Lower leg skin (tissue), 4 donors: ENCODE measurements at regions not wholly inside any gene's neighbourhood (a gene's known extent, or its start where the extent isn't known, plus 50 kb on each side); places are given as distances from the start of the nearest gene placed in this dataset.

Experiments used
- DNase-seq, 2 donors: peaks; one replicate each; pipeline ENCODE4 v3.0.0-alpha.2; 2019; ENCODE audit warnings: low spot score in 2 of 2
- H3K4me3 ChIP-seq: fragments of 200-600 bp; sonication (generic); 2 replicates; pipeline ENCODE4 v1.5.1; 2017; ENCODE audit warnings: mild to moderate bottlenecking, low read depth; ENCODE audit not compliant: poor library complexity, severe bottlenecking
- POLR2A ChIP-seq, 2 donors: fragments of 450-650 bp; IDR thresholded peaks; one replicate each; pipeline ENCODE4 v1.6.1; 2016 to 2017; ENCODE audit warnings: antibody characterized with exemption in 2 of 2, mild to moderate bottlenecking in 1 of 2, moderate library complexity in 1 of 2
- WGBS, 2 donors: methylation state at CpG; one replicate each; pipeline ENCODE4 v1.1.5; 2018; 5-methylcytosine and 5-hydroxymethylcytosine counted together
- intact Hi-C: fragments of 100-400 bp; cut with DNase I; formaldehyde crosslinking; loops from one replicate; pipeline ENCODE4 v1.15.0; 2023; ENCODE audit warnings: low total_unique reads
- TF ChIP-seq, protein P1 (sequence below), 3 donors: fragments of 450-650 bp; IDR thresholded peaks; one replicate each; pipeline ENCODE4 v1.5.1; 2016; ENCODE audit warnings: antibody characterized with exemption in 3 of 3, mild to moderate bottlenecking in 3 of 3, moderate library complexity in 2 of 3

- TF ChIP-seq, protein P1, sequence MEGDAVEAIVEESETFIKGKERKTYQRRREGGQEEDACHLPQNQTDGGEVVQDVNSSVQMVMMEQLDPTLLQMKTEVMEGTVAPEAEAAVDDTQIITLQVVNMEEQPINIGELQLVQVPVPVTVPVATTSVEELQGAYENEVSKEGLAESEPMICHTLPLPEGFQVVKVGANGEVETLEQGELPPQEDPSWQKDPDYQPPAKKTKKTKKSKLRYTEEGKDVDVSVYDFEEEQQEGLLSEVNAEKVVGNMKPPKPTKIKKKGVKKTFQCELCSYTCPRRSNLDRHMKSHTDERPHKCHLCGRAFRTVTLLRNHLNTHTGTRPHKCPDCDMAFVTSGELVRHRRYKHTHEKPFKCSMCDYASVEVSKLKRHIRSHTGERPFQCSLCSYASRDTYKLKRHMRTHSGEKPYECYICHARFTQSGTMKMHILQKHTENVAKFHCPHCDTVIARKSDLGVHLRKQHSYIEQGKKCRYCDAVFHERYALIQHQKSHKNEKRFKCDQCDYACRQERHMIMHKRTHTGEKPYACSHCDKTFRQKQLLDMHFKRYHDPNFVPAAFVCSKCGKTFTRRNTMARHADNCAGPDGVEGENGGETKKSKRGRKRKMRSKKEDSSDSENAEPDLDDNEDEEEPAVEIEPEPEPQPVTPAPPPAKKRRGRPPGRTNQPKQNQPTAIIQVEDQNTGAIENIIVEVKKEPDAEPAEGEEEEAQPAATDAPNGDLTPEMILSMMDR (IDR thresholded peaks at IDR 0.05) = no peak
- no peak for TF ChIP-seq POLR2A (IDR thresholded peaks at IDR 0.05)
- DNase-seq = no peak
- intact Hi-C loops = no loop called here
- H3K4me3 ChIP-seq = no peak overlapping the region
- 86 to 89% methylated on average over 6 of the region's 6 CpGs for WGBS, 2 donors
These were observed 860.0 kb downstream of the RPS29 start for GRCh38 chr14:48726080-48726642.

- TF ChIP-seq, protein P1 (IDR thresholded peaks at IDR 0.05) = no peak
- no peak for TF ChIP-seq POLR2A (IDR thresholded peaks at IDR 0.05)
- H3K4me3 ChIP-seq = no peak overlapping the region
- WGBS, 2 donors = 77 to 79% methylated on average over 6 of the region's 6 CpGs
- no peak for DNase-seq
- intact Hi-C loops = no loop called here
These were observed 861.0 kb downstream of the RPS29 start for GRCh38 chr14:48725051-48725734.

DNA sequence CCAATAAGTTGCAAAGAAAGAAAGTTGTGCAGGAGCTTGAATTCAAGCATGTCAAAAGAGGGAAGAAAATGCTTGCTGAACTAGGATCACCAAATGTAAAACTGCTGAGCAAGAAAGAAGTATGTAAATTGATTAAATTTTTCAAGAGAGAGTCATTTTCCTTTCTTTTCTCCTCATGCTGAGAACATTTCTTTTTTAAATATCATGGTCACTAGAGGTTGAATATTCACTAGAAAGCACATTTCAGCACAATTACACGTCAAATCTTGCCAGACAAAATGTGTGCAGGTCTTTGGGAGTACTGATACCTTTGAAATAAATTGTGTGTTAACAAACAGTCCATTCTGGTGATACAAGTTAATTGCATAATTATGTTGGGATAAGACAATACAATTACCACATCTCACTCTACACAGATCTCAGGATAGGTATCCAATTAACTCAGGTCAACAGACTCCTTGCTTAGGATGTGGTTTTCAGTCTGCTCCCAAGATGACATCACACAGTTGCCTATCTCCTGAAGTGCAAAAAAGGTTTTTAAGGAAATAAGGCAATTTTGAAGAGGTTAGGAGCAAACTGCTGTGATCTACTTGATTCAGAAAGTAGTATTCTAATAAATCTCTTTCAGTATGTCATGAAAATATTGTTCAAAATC is 862.2 kb downstream of the RPS29 start:
- DNase-seq = no peak
- TF ChIP-seq POLR2A (IDR thresholded peaks at IDR 0.05) = no peak
- TF ChIP-seq, protein P1 (IDR thresholded peaks at IDR 0.05) = no peak
- H3K4me3 ChIP-seq = no peak overlapping the region
- WGBS, 2 donors = 0 to 27% methylated on average over 1 of the region's 1 CpG
- intact Hi-C loops = no loop called here

- DNase-seq = no peak
- TF ChIP-seq, protein P1 (IDR thresholded peaks at IDR 0.05) = no peak
- TF ChIP-seq POLR2A (IDR thresholded peaks at IDR 0.05) = no peak
- 80 to 82% methylated on average over 7 of the region's 7 CpGs for WGBS, 2 donors
- intact Hi-C loops = loop anchor here (10.0 kb wide), 1 partner anchor 1560 kb away; no protein-coding TSS in a partner anchor
- H3K4me3 ChIP-seq = no peak overlapping the region
These were observed 871.8 kb downstream of the RPS29 start for GRCh38 chr14:48714366-48714765.

DNA sequence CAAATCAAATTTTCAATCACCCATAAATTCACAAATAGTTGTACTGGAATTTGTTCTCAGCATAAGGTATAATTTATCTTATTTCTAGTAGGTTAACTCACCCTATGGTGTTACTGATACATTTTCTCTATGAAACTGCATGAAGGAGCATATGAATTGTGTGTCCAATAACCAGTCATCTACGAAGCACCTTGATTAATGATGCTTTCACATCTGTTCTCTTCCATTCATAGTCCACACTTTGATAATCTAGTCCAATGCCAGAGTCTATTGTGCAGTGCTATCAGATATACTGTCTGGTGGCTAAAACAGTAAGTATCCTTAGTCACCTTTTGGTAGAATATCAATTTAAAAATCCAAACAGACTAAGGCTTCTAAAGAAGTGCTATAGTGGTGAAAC is 876.0 kb downstream of the RPS29 start:
- TF ChIP-seq, protein P1 (IDR thresholded peaks at IDR 0.05) = no peak
- TF ChIP-seq POLR2A (IDR thresholded peaks at IDR 0.05) = no peak
- 59 to 72% methylated on average over 1 of the region's 1 CpG for WGBS, 2 donors

More for the DNA sequence above, 876.0 kb downstream of the RPS29 start:
- H3K4me3 ChIP-seq = no peak overlapping the region
- no peak for DNase-seq
- intact Hi-C loops = loop anchor here (10.0 kb wide), 1 partner anchor 1555 kb away; no protein-coding TSS in a partner anchor
